HG03521 (cell line): ENCODE measurements at regions not wholly inside any gene's neighbourhood (a gene's known extent, or its start where the extent isn't known, plus 50 kb on each side); places are given as distances from the start of the nearest gene placed in this dataset.

Source experiments
- ATAC-seq: cut with Tn5 transposase; IDR thresholded peaks from one replicate; pipeline ENCODE4 v1.9.1; 2021; ENCODE audit warnings: mild to moderate bottlenecking, moderate library complexity; ENCODE audit not compliant: unreplicated experiment

GRCh38 chr11:116232364-116232828 is 540.4 kb downstream of the BUD13 start:
- ATAC-seq = no peak

- ATAC-seq = no peak
These were observed 541.2 kb downstream of the BUD13 start for GRCh38 chr11:116231543-116231942.

- ATAC-seq = no peak
These were observed 542.3 kb downstream of the BUD13 start for GRCh38 chr11:116230438-116230837.

GRCh38 chr11:116229236-116229970 is 543.4 kb downstream of the BUD13 start:
- no peak for ATAC-seq

GRCh38 chr11:116226731-116227130 is 546.1 kb downstream of the BUD13 start:
- ATAC-seq = no peak

- ATAC-seq = no peak
These were observed 546.8 kb downstream of the BUD13 start for GRCh38 chr11:116225784-116226585.

- ATAC-seq = no peak
These were observed 547.6 kb downstream of the BUD13 start for GRCh38 chr11:116225236-116225635.

- no peak for ATAC-seq
These were observed 547.9 kb downstream of the BUD13 start for GRCh38 chr11:116224889-116225200.

- no peak for ATAC-seq
These were observed 548.5 kb downstream of the BUD13 start for GRCh38 chr11:116224154-116224888.

- no peak for ATAC-seq
These were observed 551.4 kb downstream of the BUD13 start for GRCh38 chr11:116221351-116221750.

- ATAC-seq = no peak
These were observed 553.6 kb downstream of the BUD13 start for GRCh38 chr11:116219171-116219635.

- no peak for ATAC-seq
These were observed 555.3 kb downstream of the BUD13 start for GRCh38 chr11:116217441-116217840.

GRCh38 chr11:116217006-116217405 is 555.8 kb downstream of the BUD13 start:
- ATAC-seq = no peak

GRCh38 chr11:116215471-116216113 is 557.2 kb downstream of the BUD13 start:
- no peak for ATAC-seq

GRCh38 chr11:116211147-116211546 is 561.6 kb downstream of the BUD13 start:
- ATAC-seq = no peak

GRCh38 chr11:116210663-116211062 is 562.1 kb downstream of the BUD13 start:
- no peak for ATAC-seq

- no peak for ATAC-seq
These were observed 563.5 kb downstream of the BUD13 start for GRCh38 chr11:116209255-116209654.

GRCh38 chr11:116207421-116208141 is 565.2 kb downstream of the BUD13 start:
- no peak for ATAC-seq

- ATAC-seq = no peak
These were observed 565.8 kb downstream of the BUD13 start for GRCh38 chr11:116207019-116207418.

- no peak for ATAC-seq
These were observed 569.9 kb downstream of the BUD13 start for GRCh38 chr11:116202922-116203321.
